ENCODE measurements at regions not wholly inside any gene's neighbourhood (a gene's known extent, or its start where the extent isn't known, plus 50 kb on each side); places are given as distances from the start of the nearest gene placed in this dataset.

DNA sequence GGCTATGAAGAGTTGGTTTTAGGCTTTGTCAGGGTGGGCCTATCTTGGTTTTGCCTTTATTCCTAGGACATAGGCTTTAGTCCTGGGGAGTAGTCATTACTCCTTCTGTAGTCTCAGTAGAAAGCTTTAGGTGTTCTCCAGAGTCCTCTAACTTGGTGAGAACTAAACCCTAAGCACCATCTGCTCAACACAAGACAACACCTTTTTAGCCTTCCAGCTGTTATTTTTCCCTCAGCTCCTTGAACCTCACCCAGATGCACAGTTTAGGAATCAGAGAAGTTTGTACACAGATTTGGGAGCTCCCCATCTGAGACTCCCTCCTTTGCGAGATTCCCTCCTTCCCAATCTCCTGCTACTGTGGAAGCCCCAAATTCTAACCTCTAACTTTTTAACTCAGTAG lies 141.3 kb downstream of the QRSL1 start:
- DNase-seq (ENCODE audit: low spot score in 2 of 2) = no peak
- no peak for TF ChIP-seq POLR2A (IDR thresholded peaks at IDR 0.05)
- no peak for TF ChIP-seq CTCF (IDR thresholded peaks at IDR 0.05)
- WGBS, 2 donors = 94 to 100% methylated on average over 1 of the region's 1 CpG

DNA sequence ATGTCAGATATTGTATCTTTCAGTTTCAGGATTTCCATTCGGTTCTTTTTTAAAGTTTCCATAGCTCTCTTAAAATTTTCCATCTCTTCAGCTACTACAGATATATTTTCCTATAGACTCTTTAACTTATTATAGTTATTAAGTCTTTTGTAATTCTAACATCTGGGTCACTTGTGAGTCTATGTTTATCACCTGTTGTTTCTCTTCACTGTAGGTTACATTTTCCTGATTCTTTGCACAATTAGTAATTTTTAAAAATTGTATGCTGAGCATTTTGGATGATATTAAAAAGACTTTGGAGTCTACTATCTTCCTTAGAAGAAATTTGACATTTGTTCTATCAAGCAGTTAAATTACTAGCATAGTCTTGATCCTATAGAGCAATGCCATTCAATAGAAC lies 140.7 kb downstream of the QRSL1 start:
- intact Hi-C loops (cut with DNase I; ENCODE audit: low total_unique reads) = no loop called here
- TF ChIP-seq CTCF (IDR thresholded peaks at IDR 0.05) = no peak
- TF ChIP-seq POLR2A (IDR thresholded peaks at IDR 0.05) = no peak
- no peak overlapping the region for H3K4me3 ChIP-seq (ENCODE audit: low read depth, poor library complexity, severe bottlenecking)
- WGBS, 2 donors = 88 to 100% methylated on average over 1 of the region's 1 CpG
- no peak for DNase-seq (ENCODE audit: low spot score in 2 of 2)

More for the DNA sequence above, 141.3 kb downstream of the QRSL1 start:
- intact Hi-C loops (cut with DNase I; ENCODE audit: low total_unique reads) = no loop called here
- no peak overlapping the region for H3K4me3 ChIP-seq (ENCODE audit: low read depth, poor library complexity, severe bottlenecking)

DNA sequence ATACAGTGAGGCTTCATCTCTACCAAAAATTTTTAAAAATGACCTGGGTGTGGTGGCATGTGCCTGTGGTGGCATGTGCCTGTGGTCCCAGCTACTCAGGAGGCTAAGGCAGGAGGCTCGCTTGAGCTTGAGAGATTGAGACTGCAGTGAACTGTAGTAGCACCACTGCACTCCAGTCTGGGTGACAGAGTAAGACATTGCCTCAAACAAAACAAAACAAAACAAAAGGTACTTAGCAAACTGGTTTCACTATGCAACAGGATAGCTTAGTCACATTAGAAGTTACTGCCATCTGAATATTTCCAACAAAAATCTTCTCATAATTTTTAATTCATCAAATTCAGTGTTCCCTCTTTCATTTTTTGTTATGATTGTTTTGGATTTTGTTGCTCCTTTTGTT lies 137.9 kb downstream of the QRSL1 start:
- DNase-seq (ENCODE audit: low spot score in 2 of 2) = no peak
- TF ChIP-seq POLR2A (IDR thresholded peaks at IDR 0.05) = no peak
- no peak for TF ChIP-seq CTCF (IDR thresholded peaks at IDR 0.05)
- intact Hi-C loops (cut with DNase I; ENCODE audit: low total_unique reads) = no loop called here
- WGBS, 2 donors = 91 to 92% methylated on average over 1 of the region's 1 CpG
- H3K4me3 ChIP-seq (ENCODE audit: low read depth, poor library complexity, severe bottlenecking) = no peak overlapping the region

DNA sequence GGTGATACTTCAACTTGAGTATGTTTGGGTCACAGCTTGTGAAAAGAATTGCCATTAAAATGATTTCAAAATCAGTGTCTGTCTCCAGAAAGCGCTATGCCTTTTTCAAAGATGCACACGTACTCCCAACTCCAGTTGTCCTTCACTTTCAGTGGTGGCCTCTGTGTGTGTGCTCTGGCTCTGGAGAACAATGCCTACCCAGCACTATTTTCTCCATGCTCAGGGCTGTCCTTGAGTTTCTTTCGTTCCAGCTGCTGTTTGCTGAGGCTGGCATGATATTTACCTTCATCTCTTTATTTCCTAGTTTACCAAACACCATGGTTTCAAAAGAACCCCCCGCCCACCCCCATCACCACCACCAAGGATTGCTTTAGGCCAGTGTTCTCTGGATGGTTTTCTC lies 136.8 kb downstream of the QRSL1 start:
- TF ChIP-seq CTCF (IDR thresholded peaks at IDR 0.05) = no peak
- no peak for TF ChIP-seq POLR2A (IDR thresholded peaks at IDR 0.05)
- intact Hi-C loops (cut with DNase I; ENCODE audit: low total_unique reads) = no loop called here
- DNase-seq (ENCODE audit: low spot score in 2 of 2) = no peak
- WGBS, 2 donors = 86 to 90% methylated on average over 4 of the region's 4 CpGs
- H3K4me3 ChIP-seq (ENCODE audit: low read depth, poor library complexity, severe bottlenecking) = no peak overlapping the region

DNA sequence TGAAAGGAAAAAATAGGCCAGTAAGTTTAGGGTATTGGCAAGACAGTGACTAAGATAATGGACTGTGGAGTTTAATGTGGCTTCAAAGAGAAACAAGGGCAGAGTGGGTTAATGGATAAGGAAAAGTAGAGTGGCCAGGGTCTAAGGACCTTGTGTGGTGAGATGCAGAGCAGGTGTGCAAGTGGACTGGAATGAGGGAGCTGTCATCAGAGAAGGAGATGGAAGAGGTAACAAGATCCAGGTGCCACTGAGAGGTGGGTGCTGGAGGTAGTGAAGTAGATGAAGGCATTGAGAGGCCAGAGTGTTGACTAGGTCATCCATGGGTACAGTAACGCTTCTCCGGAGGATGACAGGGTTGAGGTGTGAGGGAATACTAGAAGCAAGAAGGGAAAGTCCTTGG lies 136.1 kb downstream of the QRSL1 start:
- no peak overlapping the region for H3K4me3 ChIP-seq (ENCODE audit: low read depth, poor library complexity, severe bottlenecking)
- TF ChIP-seq POLR2A (IDR thresholded peaks at IDR 0.05) = no peak
- no peak for TF ChIP-seq CTCF (IDR thresholded peaks at IDR 0.05)
- DNase-seq (ENCODE audit: low spot score in 2 of 2) = no peak
- 68 to 70% methylated on average over 2 of the region's 2 CpGs for WGBS, 2 donors
- intact Hi-C loops (cut with DNase I; ENCODE audit: low total_unique reads) = no loop called here

- TF ChIP-seq CTCF (IDR thresholded peaks at IDR 0.05) (no peak), POLR2A (IDR thresholded peaks at IDR 0.05) (no peak)
Measured at GRCh38 chr6:106764353-106764980, 135.1 kb downstream of the QRSL1 start.

More at GRCh38 chr6:106764353-106764980, 135.1 kb downstream of the QRSL1 start:
- DNase-seq (ENCODE audit: low spot score in 2 of 2) = no peak
- H3K4me3 ChIP-seq (ENCODE audit: low read depth, poor library complexity, severe bottlenecking) = no peak overlapping the region
- WGBS, 2 donors = 79 to 81% methylated on average over 2 of the region's 2 CpGs
- intact Hi-C loops (cut with DNase I; ENCODE audit: low total_unique reads) = no loop called here

Measured in lower leg skin (tissue), 4 donors.